Lung (tissue), 11 donors: ENCODE measurements at regions not wholly inside any gene's neighbourhood (a gene's known extent, or its start where the extent isn't known, plus 50 kb on each side); places are given as distances from the start of the nearest gene placed in this dataset.

Experiments used
- ATAC-seq: fragments of 200-7000 bp; cut with Tn5 transposase; one replicate; pipeline ENCODE4 v1.9.1; 2020; ENCODE audit warnings: moderate number of reproducible peaks; ENCODE audit not compliant: insufficient read depth, low FRiP score
- DNase-seq, 3 donors: peaks; one replicate each; pipeline ENCODE4 v3.0.0-alpha.2; 2013 to 2017
- H3K27ac ChIP-seq, 2 donors: one replicate each; pipeline ENCODE4 v1.5.1; 2013; ENCODE audit warnings: mild to moderate bottlenecking in 2 of 2, moderate library complexity in 2 of 2, control low read depth in 1 of 2, inconsistent platforms in 1 of 2, low read depth in 1 of 2, low read length in 1 of 2
- H3K27me3 ChIP-seq, 3 donors: one replicate each; pipeline ENCODE4 v1.5.1; 2013; ENCODE audit warnings: low read length in 2 of 3; ENCODE audit not compliant: control insufficient read depth in 3 of 3, insufficient read depth in 3 of 3
- H3K36me3 ChIP-seq, 4 donors: one replicate each; pipeline ENCODE4 v1.5.1; 2013; ENCODE audit warnings: low read length in 4 of 4, mild to moderate bottlenecking in 1 of 4, moderate library complexity in 1 of 4; ENCODE audit not compliant: control insufficient read depth in 4 of 4, insufficient read depth in 4 of 4
- H3K4me1 ChIP-seq, 5 donors: one replicate each; pipeline ENCODE4 v1.5.1; 2013; ENCODE audit warnings: low read length in 5 of 5, mild to moderate bottlenecking in 2 of 5, moderate library complexity in 1 of 5; ENCODE audit not compliant: control insufficient read depth in 5 of 5, insufficient read depth in 5 of 5
- H3K4me3 ChIP-seq: one replicate; pipeline ENCODE4 v1.5.1; 2013; ENCODE audit warnings: mild to moderate bottlenecking, control low read depth, moderate library complexity
- H3K9ac ChIP-seq, 2 donors: one replicate each; pipeline ENCODE4 v1.5.1; 2013; ENCODE audit warnings: low read length in 2 of 2, control low read depth in 1 of 2; ENCODE audit not compliant: insufficient read depth in 1 of 2
- H3K9me3 ChIP-seq, 4 donors: one replicate each; pipeline ENCODE4 v1.5.1; 2013; ENCODE audit warnings: low read length in 3 of 4, mild to moderate bottlenecking in 1 of 4, moderate library complexity in 1 of 4; ENCODE audit not compliant: control insufficient read depth in 4 of 4, insufficient read depth in 3 of 4
- WGBS, 2 donors: extraction: QIAGEN DNeasy Blood & Tissue Kit; methylation state at CpG; one replicate each; pipeline ENCODE4 v1.1.7; 2013; 5-methylcytosine and 5-hydroxymethylcytosine counted together
- TF ChIP-seq, protein P1 (sequence below): IDR thresholded peaks from 2 replicates; pipeline ENCODE4 v1.5.1; 2012; ENCODE audit warnings: mild to moderate bottlenecking; ENCODE audit errors: control extremely low read depth, extremely low read depth
- donor health status: control.
- donor health status: control.
- donor health status: Bipolar disorder and iron deficiency.
- donor health status: healthy.
- donor health status: DM: yes; HTN: yes; CAD: no.

DNA sequence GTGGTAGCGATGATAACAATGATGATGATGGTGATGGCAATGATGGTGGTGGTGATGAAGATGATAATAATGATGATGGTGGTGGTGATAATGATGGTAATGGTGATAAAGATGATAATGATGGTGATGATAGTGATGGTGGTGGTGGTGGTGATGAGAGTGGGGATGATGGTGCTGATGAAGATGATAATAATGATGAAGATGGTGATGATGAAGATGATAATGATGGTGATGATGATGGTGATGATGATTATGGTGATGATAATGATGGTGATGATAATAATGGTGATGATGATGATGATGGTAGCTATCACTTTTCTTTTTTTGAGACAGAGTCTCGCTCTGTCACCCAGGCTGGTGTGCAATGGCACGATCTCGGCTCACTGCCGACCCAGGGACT, 144.5 kb upstream of the PCBD1 start:
- H3K9ac ChIP-seq: no peak overlapping the region
- no peaks in the 10 kb centered on the region for H3K4me1 ChIP-seq
- no peak for DNase-seq
- H3K27me3 ChIP-seq: peaks cover 0 to 5% (median 0%) of the 10 kb centered on the region in 3 donors
- no peak overlapping the region for H3K4me3 ChIP-seq
- TF ChIP-seq, protein P1, sequence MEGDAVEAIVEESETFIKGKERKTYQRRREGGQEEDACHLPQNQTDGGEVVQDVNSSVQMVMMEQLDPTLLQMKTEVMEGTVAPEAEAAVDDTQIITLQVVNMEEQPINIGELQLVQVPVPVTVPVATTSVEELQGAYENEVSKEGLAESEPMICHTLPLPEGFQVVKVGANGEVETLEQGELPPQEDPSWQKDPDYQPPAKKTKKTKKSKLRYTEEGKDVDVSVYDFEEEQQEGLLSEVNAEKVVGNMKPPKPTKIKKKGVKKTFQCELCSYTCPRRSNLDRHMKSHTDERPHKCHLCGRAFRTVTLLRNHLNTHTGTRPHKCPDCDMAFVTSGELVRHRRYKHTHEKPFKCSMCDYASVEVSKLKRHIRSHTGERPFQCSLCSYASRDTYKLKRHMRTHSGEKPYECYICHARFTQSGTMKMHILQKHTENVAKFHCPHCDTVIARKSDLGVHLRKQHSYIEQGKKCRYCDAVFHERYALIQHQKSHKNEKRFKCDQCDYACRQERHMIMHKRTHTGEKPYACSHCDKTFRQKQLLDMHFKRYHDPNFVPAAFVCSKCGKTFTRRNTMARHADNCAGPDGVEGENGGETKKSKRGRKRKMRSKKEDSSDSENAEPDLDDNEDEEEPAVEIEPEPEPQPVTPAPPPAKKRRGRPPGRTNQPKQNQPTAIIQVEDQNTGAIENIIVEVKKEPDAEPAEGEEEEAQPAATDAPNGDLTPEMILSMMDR: no peak
- 96 to 98% methylated on average over 5 of the region's 5 CpGs for WGBS, 2 donors
- no peaks in the 10 kb centered on the region for H3K36me3 ChIP-seq
- no peak for ATAC-seq
- H3K27ac ChIP-seq: no peak overlapping the region
- no peaks in the 10 kb centered on the region for H3K9me3 ChIP-seq

DNA sequence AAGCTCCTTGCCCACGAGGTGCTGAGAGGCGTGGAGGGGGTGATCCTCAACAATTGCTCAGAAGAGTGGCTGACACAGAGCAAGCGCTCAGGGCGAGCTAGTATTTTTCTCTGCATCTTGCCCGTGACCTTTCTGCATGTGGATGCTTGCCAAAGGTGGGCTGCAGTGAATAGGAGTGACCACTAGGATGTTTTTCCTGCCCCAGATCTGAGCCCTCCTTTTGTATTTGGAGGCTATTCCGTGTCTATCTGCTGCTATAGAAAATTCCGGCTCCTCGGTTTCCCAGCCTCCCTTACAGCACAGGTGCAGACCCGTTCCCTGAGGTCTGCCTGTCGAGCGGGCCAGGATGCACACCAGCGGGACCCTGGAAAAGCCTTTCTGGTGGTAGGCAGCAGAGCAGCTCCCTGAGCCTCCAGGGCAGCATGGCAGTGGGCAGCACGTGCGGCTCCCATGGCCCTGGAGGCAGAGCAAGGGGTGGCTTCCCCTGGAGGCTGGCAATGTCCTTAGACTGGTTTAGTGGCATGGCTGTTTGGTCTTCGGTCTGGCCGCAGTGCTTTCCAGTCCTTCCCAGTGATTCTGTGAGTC, 145.1 kb upstream of the PCBD1 start:
- H3K36me3 ChIP-seq: no peaks in the 10 kb centered on the region
- ATAC-seq: no peak
- H3K27ac ChIP-seq: no peak overlapping the region
- no peak overlapping the region for H3K4me3 ChIP-seq
- TF ChIP-seq, protein P1: no peak
- no peak for DNase-seq
- no peak overlapping the region for H3K9ac ChIP-seq
- peaks cover 0 to 5% (median 0%) of the 10 kb centered on the region in 3 donors for H3K27me3 ChIP-seq
- 88 to 89% methylated on average over 16 of the region's 16 CpGs for WGBS, 2 donors
- no peaks in the 10 kb centered on the region for H3K9me3 ChIP-seq
- no peaks in the 10 kb centered on the region for H3K4me1 ChIP-seq

DNA sequence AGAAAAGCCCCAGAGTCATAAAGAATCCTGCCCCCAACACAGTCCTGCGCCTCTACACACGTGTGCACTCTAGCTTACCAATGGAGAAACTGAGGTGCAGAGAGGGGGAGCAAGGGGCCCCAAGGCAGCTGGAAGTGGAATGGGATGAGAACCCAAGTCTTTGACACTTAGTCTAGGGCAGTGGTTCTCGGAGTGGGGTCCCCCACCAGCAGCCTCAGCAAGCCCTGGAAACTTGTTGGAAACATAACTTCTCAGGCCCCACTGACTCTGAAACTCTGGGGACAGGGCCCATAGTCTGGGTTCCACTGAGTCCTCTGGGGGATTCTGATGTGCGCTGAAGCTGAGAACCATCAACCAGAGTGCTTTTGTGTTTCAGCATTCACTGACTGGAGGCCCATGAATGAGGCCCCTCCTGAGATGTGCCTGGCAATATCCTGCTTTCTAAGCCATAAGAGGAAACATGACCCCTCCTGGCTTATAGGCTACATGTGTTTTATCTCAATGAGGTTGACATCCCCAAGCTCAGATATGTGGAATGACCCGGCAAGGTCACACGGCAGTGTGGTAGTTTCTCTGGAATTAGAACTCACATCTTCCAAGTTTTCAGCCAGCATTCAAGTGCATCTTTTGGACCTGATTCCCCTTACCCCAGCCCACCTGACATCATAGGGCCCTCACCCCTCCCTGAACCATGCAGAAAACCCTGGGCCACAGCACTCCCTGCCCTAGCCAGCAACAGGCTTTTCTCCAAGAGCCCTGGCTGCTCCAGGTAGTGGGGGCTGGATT, 147.3 kb upstream of the PCBD1 start:
- H3K4me1 ChIP-seq: no peaks in the 10 kb centered on the region
- H3K27ac ChIP-seq: no peak overlapping the region
- 71 to 84% methylated on average over 6 of the region's 6 CpGs for WGBS, 2 donors
- no peaks in the 10 kb centered on the region for H3K36me3 ChIP-seq
- H3K9ac ChIP-seq: no peak overlapping the region
- ATAC-seq (no peak), DNase-seq (no peak)
- TF ChIP-seq, protein P1: no peak
- no peak overlapping the region for H3K4me3 ChIP-seq
- peaks cover 0 to 5% (median 0%) of the 10 kb centered on the region in 3 donors for H3K27me3 ChIP-seq
- no peaks in the 10 kb centered on the region for H3K9me3 ChIP-seq
